ENCODE measurements at regions not wholly inside any gene's neighbourhood (a gene's known extent, or its start where the extent isn't known, plus 50 kb on each side); places are given as distances from the start of the nearest gene placed in this dataset.

GRCh38 chr6:27575594-27576361 lies 102.9 kb upstream of the ZNF184 start:
- no peaks in the 10 kb centered on the region for H3K36me3 ChIP-seq (ENCODE audit: control insufficient read depth in 4 of 4, insufficient read depth in 3 of 4, low read depth in 1 of 4, low read length in 3 of 4)
- no peak overlapping the region for H3K9ac ChIP-seq (ENCODE audit: low read depth in 1 of 2, low read length in 2 of 2)
- H3K27ac ChIP-seq (ENCODE audit: low read depth in 1 of 2, low read length in 2 of 2): no peak overlapping the region
- H3K27me3 ChIP-seq (ENCODE audit: control insufficient read depth in 4 of 4, insufficient read depth in 4 of 4, low read length in 3 of 4): peaks cover 0 to 9% (median 4%) of the 10 kb centered on the region in 4 donors
- TF ChIP-seq, protein P1, sequence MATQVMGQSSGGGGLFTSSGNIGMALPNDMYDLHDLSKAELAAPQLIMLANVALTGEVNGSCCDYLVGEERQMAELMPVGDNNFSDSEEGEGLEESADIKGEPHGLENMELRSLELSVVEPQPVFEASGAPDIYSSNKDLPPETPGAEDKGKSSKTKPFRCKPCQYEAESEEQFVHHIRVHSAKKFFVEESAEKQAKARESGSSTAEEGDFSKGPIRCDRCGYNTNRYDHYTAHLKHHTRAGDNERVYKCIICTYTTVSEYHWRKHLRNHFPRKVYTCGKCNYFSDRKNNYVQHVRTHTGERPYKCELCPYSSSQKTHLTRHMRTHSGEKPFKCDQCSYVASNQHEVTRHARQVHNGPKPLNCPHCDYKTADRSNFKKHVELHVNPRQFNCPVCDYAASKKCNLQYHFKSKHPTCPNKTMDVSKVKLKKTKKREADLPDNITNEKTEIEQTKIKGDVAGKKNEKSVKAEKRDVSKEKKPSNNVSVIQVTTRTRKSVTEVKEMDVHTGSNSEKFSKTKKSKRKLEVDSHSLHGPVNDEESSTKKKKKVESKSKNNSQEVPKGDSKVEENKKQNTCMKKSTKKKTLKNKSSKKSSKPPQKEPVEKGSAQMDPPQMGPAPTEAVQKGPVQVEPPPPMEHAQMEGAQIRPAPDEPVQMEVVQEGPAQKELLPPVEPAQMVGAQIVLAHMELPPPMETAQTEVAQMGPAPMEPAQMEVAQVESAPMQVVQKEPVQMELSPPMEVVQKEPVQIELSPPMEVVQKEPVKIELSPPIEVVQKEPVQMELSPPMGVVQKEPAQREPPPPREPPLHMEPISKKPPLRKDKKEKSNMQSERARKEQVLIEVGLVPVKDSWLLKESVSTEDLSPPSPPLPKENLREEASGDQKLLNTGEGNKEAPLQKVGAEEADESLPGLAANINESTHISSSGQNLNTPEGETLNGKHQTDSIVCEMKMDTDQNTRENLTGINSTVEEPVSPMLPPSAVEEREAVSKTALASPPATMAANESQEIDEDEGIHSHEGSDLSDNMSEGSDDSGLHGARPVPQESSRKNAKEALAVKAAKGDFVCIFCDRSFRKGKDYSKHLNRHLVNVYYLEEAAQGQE (IDR thresholded peaks at IDR 0.05): no peak
- TF ChIP-seq EGR1 (IDR thresholded peaks at IDR 0.05; ENCODE audit: low read depth in 2 of 2): no peak
- no peak for TF ChIP-seq FOXA1 (IDR thresholded peaks at IDR 0.05)
- no peak for TF ChIP-seq CTCF (IDR thresholded peaks at IDR 0.05; ENCODE audit: low read depth, low read length, missing input control)
- no peak for TF ChIP-seq RXRA (IDR thresholded peaks at IDR 0.05)
- TF ChIP-seq ZBTB33 (IDR thresholded peaks at IDR 0.05): no peak
- no peak for TF ChIP-seq TAF1 (conservative IDR thresholded peaks at IDR 0.05)
- TF ChIP-seq MAX (IDR thresholded peaks at IDR 0.05): no peak
- TF ChIP-seq HNF4A (conservative IDR thresholded peaks at IDR 0.05): no peak
- DNase-seq (ENCODE audit: low spot score): no peak
- H3K4me3 ChIP-seq (ENCODE audit: low read depth in 1 of 3, low read length in 3 of 3): no peak overlapping the region
- 71% methylated on average over 10 of the region's 10 CpGs for WGBS
- H3K4me1 ChIP-seq (ENCODE audit: control insufficient read depth in 4 of 4, insufficient read depth in 4 of 4, low read length in 3 of 4): no peaks in the 10 kb centered on the region
- peaks cover 0 to 1% (median 0%) of the 10 kb centered on the region in 4 donors for H3K9me3 ChIP-seq (ENCODE audit: control insufficient read depth in 4 of 4, low read length in 3 of 4)

GRCh38 chr6:27568226-27568897 lies 95.5 kb upstream of the ZNF184 start:
- H3K4me1 ChIP-seq (ENCODE audit: control insufficient read depth in 4 of 4, insufficient read depth in 4 of 4, low read length in 3 of 4): no peaks in the 10 kb centered on the region
- H3K27me3 ChIP-seq (ENCODE audit: control insufficient read depth in 4 of 4, insufficient read depth in 4 of 4, low read length in 3 of 4): peaks cover 2 to 12% (median 9%) of the 10 kb centered on the region in 4 donors
- H3K9ac ChIP-seq (ENCODE audit: low read depth in 1 of 2, low read length in 2 of 2): no peak overlapping the region
- no peaks in the 10 kb centered on the region for H3K36me3 ChIP-seq (ENCODE audit: control insufficient read depth in 4 of 4, insufficient read depth in 3 of 4, low read depth in 1 of 4, low read length in 3 of 4)
- DNase-seq (ENCODE audit: low spot score): no peak
- H3K9me3 ChIP-seq (ENCODE audit: control insufficient read depth in 4 of 4, low read length in 3 of 4): no peaks in the 10 kb centered on the region
- H3K4me3 ChIP-seq (ENCODE audit: low read depth in 1 of 3, low read length in 3 of 3): no peak overlapping the region
- H3K27ac ChIP-seq (ENCODE audit: low read depth in 1 of 2, low read length in 2 of 2): no peak overlapping the region
- WGBS: 34% methylated on average over 13 of the region's 13 CpGs
- no peak for TF ChIP-seq CTCF (IDR thresholded peaks at IDR 0.05; ENCODE audit: low read depth, low read length, missing input control)
- TF ChIP-seq FOXA2 (IDR thresholded peaks at IDR 0.05): no peak
- TF ChIP-seq ZBTB33 (IDR thresholded peaks at IDR 0.05): no peak
- TF ChIP-seq RAD21 (IDR thresholded peaks at IDR 0.05): no peak
- TF ChIP-seq, protein P1 (IDR thresholded peaks at IDR 0.05): no peak
- no peak for TF ChIP-seq GABPA (IDR thresholded peaks at IDR 0.05 in 1 of 2, conservative IDR thresholded peaks at IDR 0.05 in 1 of 2)
